Kidney capillary endothelial cell (primary cell): ENCODE measurements at regions not wholly inside any gene's neighbourhood (a gene's known extent, or its start where the extent isn't known, plus 50 kb on each side); places are given as distances from the start of the nearest gene placed in this dataset.
"Not testable (repeated sequence)": the region's sequence is repeated elsewhere in the genome, so short reads cannot be mapped to it uniquely, and the experiment has no call there.

Experiments used
- DNase-seq: peaks from one replicate; pipeline ENCODE4 v3.0.0-alpha.2; 2018; ENCODE audit warnings: low spot score

DNA sequence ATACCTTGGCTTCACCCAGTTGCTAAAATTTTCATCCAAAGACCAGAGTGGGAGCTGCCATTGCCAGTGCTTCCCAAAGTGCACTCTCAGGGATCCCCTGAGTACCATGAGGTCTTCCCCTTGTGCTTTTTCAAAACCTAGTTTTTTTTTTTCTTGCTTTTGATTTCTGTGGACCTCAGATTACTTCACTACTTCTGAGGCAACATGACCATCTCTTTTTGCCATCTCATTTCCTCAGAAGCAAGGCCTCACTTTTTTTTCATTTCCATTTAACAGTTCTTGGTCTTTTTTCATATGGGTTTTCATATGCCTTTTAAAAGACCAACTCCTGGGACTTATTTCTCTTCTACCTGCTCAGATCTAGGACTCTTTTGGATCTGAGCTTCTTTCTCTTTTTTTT, 64.1 kb upstream of the MMS22L start:
- DNase-seq, result no peak

DNA sequence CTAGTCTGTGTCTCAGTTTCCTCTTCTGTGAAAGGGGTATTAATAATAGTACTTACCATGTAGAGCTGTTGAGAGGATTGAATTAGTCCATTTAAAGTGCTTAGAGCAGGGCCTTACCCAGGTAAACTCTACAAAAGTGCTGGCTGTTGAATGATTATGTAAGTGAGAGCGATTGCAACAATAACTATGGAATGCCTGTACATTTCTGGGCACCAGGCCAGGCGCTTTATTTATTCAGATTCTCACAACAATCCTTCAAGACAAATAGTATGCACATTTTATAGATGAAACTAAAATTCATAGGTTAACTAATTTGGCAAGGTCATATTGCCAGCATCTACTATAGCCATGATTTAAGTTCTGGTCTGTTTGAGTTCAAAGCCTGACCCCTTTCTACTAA, 78.3 kb upstream of the MMS22L start:
- no peak for DNase-seq

DNA sequence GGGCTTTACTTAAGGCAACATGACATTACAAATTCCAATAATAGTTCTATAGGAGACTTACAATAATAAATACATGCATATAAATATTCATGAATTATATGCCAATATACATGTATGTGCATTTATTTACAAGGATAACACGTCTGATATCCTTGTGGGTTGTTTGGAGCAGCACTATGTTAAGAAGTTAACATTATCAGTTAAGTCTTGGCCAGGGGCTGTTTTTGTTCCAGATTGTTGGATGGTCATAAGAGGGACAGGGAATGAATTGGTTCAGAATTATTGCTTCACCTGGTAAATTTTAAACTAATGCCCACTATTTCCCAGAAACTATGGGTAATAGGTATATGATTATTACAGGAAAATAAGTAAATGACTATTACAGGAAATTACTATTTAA, 81.3 kb upstream of the MMS22L start:
- no peak for DNase-seq

DNA sequence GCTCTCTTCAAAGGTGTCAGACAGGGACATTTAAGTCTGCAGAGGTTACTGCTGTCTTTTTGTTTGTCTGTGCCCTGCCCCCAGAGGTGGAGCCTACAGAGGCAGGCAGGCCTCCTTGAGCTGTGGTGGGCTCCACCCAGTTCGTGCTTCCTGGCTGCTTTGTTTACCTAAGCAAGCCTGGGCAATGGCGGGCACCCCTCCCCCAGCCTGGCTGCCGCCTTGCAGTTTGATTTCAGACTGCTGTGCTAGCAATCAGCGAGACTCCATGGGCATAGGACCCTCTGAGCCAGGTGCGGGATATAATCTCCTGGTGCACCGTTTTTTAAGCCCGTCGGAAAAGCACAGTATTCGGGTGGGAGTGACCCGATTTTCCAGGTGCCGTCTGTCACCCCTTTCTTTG, 99.1 kb upstream of the MMS22L start:
- DNase-seq, result not testable (repeated sequence)

DNA sequence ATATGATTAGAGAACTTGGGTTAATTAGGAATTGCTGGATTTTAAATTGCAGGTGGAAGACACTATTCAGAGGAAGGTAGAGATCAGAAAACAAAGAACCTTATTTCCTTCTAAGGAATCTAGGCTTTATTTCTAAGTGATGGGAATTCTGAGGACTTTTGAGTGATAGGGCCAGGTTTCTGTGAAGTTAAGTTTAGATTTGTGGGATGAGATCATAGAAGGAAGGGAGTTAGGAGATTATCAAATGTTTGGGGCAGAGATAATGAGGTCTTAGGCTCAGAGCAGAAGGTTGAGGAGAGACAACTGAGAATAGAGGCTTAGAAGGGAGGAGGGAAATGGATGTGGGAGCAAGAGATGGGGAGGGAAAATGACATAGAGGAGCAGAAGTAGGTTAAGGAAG, 109.7 kb upstream of the MMS22L start:
- no peak for DNase-seq

DNA sequence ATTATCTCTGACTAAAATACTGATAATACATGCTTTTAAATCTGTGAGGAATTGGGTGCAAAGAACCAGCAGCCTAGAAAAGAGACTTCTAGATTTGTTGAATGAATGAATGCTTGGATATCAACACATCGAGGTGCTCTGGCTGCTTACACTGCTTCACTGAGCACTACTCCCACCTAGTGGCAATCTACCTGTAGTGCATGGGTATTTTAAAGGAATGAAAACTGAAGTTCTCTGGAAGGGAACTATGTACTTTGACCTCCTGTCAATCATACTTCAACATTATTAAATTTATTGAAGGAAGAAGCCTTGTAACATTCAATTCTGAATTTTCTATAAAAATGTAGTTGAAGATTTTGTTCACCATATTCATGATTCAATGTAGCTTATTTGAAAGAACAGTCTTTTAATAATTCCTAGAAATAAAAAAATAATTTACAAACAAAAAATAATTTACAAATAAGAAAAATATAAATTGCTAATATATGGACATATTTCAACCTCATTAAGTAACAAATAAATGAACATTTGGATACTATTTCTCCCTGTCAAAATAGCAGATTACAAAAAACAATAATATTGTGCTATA, 111.2 kb upstream of the MMS22L start:
- peak; percentile 65 for DNase-seq

DNA sequence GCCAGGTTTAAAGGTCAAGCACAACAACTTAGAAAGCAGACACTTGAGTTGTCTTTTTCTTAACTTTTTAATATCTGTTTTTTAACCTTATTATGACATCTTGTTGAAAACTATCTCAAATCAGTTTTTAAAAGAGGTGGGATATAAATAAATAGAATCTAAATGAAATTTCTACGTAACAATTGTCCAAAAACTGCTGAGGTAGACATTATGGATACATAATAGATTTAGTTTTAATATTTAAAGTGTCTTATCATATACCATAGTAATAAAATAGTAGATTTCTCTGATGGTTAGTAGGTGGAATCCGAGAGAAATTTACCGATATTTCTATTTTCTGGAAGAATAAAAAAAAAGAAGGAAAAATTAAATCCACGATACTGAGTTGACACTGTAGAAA, 113.9 kb upstream of the MMS22L start:
- DNase-seq, result no peak

DNA sequence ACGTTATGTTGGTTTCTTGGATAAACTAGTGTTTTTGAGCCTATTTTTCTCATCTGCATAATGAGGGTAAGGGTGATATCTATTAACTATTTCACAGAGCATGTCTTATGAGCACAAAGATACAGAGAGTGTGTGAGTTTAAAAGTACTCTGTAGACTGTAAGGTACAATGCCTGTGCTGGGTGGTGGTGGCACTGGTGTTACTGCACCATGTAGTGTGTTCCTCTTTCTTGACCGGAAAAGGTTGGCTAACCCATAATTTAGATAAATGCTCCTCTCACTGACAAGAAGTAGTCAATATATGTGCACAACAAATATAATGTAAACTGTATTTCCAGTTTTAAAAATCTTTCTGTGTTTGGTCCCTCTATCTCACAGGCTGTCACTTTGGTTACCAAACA, 116.2 kb upstream of the MMS22L start:
- DNase-seq, result no peak

DNA sequence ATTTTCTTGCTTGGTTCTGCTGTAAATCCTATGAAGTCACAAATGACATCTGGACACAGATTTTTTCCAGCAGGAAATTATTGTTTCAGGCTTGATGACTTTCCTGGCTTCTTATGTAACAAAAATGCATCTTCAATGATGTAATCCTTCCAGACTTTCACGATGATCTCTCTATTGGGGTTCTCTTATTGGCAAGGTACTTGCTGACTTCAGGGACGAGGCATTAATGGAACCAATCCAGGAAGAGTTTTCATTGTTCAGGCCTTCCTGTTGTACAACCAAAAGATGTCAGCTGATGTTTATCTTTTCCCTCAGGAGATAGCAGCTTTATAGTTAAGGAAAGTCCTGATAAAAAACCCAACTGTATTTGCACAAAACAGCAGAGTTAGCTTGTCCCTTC, 118.5 kb upstream of the MMS22L start:
- DNase-seq, result peak; percentile 3

DNA sequence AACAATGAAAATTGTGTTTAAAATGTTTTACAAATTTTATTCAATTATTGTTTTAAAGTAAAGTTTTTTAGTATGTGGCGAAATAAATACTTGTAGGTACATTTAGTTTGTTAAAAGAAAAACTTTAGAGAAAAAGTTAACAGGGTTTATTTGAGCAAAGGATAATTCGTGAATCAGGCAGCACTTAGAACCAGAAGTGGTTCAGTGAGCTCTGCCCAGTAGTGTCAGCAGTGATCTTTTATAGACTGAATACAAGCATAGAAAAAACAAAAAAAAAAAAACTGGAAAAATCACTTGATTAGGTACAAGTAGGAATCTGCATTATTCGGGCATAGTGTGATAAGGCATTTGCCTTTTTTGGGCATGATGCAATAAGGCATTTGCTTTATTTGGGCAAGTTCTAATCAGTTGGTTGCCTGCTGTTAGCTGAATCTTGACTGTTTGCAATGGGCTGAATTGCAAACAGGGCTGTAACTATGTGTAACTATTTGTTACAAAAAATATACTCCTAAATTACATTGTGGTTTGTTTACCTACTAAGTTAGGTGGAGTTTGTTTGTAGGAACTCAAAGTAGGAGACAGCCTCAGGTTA, 122.9 kb upstream of the MMS22L start:
- no peak for DNase-seq

DNA sequence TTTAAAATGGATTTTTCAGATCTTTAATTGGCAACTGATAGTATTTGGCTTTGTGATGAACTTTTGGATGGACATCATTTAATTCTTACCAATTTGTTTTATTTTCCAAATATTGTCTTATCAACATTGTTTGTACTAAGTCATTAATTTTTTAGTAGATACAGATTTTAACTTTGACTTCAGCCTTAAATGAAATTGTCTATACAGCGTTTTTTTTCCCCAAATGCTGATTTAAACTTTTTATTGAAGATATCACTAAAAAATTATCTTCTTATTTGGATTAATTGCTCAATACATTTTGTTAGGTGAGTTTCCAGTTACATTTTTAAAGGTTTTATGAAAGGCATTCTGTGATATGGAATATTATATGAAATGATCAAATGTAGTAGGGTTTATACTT, 123.6 kb upstream of the MMS22L start:
- DNase-seq, result no peak

DNA sequence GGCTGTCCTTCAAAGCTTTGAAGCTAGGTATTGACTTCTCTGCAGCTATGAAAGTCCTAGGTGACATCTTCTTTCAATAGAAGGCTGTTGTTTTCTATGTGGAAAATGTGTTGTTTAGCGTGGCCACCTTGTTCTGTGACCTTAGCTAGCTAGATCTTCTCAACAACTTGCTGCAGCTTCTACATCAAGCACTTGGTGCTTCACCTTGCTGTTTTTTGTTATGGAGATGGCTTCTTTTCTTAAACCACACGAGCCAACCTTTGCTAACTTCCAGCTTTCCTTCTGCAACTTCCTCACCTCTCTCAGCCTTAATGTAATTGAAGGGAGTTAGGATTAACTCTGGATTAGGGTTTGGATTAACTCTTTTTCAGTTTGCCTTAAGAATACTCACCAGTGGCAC, 128.6 kb upstream of the MMS22L start:
- no peak for DNase-seq

DNA sequence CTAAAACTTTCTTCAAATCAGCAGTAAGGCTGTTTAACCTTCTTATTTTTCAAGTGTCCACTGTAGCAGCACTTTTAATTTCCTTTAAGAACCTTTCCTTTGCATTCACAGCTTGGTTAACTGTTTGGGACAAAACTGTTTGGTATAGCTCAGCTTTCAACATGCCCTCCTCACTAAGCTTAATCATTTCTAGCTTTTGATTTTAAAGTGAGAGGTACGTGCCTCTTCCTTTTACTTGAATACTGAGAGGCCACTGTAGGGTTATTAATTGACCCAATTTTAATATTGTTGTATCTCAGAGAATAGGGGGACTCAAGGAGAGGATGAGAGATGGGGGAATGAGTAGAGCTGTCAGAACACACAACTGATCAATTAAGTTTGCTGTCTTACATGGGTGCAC, 129.5 kb upstream of the MMS22L start:
- no peak for DNase-seq

DNA sequence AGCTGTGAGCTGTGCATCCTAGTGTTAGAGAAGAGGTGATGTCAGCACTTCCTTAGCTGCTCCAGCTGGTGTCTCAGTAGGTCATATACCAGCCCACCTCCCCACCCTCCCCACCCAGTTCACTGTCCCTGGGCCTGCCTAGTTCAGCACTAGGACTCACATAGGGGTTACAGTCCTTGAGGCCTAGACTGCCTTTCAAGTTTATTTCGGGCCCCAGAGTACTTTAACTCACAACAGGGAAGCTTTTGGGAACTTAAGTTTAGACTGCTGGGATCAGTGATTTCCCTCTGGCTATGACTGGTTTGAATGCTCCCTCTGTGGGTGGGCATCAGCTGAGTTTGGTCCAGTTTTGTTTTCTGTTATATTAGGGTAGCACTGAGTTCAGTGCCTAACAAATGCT, 139.2 kb upstream of the MMS22L start:
- DNase-seq, result no peak

DNA sequence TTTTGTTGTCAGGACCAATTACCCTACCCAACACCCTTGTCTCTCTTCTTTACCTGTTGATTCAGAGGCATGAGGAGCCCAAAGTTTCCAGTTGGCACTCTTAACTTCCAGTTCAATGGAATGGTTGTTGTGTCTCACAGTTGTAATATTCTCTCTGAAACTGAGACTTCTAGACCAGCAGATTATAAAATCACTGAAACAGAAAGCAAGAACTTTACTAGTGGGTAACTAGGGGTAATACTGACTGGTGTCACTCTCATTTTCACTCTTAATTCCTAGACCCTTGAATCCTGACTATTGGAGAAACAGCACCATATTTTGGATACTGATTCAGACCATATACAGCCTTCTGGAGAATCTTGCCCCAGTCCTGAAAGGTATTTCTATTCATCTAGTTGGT, 140.2 kb upstream of the MMS22L start:
- DNase-seq, result no peak

DNA sequence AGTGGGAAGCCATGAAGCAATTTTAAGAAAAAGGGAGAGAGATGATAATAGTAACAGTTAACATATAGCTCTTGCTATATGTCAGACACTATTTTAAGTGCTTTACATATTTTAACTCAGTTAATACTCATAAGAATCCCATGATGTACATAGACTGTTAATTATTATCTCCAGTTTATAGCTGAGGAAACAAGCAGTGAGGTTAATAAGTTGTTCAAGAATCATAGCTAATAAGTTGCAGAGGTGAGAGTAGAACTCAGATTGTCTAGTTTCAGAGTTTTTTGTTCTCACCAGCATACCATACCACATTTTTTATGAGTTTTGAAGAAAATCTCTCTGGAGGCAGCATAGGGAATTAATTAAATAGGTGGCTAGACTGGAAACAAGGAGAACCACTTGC, 144.6 kb upstream of the MMS22L start:
- no peak for DNase-seq

DNA sequence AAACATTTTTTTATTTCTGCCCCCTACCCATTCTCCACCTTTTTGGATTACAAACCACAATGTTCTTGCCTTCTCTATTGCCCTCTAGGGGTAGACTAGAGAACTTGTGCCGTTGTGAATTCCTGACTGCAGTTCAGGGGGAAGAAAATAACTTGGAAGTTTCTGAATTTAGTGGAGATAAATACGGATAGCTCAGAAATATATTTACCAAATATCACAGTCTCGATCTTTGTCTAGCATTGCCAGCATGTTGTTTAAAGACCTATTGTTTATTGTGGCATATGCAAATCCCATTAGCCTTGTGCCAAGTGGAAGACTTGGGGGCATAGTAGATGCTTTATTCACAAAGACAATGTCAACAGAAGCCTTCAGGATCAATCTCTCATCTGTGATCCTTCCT, 154.1 kb upstream of the MMS22L start:
- peak; percentile 16 for DNase-seq

DNA sequence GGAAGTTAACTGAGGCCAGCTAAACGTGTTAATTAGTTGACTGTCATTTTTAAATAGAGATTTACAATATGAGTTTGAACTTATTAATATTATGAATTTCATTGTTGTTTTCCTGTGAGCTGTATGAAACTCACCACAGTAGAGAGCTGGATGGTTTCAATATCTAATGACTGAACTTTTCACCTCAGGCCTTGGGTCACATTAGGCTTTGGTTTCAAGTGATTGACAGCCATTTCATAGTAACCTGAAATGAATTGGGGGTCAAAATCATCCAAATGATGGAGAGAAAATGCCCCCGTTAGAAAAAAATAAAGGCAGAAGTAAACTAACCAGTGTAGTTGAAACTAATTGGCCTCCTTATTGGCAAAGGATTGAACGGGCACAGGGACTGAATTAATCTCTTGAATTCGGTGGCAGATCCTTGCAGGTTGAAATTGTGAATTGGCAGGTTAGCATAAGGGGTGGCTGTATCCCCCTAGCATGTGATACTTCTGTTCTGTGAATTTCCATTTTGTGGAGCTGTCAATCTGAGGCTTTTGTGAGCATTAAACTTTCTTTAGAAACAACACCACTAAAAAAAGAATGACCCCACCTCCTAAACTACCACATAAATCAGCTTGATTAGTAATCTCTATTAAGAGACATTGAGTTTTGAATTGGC, 155.1 kb upstream of the MMS22L start:
- DNase-seq, result no peak

DNA sequence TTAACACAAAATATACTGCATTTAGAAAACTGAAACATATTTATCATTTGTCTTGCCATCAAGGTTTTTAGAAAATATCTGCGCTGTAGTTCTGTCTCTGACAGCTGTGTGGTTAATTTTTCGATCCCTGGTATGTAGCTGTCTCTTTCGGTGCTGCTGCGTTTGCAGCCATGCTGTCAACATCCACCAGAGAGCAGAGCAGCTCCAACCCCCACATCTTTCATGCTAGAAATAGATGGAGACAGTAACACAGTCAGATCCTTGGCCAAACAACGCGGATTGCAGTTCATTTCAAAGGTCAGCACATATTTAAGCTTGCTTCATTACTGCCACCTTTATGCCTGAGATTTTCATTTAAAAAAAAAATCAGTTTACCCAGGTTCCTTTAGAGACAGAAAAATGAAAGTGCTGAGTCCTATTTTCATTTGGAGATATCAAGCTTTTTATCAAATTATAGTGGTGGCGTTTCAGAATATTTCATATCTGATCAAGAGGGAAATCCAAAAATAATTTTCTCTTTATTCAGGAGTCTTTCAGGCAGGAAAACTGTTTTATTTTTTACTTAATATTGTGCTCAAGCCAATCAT, 157.7 kb upstream of the MMS22L start:
- DNase-seq, result peak; percentile 9

DNA sequence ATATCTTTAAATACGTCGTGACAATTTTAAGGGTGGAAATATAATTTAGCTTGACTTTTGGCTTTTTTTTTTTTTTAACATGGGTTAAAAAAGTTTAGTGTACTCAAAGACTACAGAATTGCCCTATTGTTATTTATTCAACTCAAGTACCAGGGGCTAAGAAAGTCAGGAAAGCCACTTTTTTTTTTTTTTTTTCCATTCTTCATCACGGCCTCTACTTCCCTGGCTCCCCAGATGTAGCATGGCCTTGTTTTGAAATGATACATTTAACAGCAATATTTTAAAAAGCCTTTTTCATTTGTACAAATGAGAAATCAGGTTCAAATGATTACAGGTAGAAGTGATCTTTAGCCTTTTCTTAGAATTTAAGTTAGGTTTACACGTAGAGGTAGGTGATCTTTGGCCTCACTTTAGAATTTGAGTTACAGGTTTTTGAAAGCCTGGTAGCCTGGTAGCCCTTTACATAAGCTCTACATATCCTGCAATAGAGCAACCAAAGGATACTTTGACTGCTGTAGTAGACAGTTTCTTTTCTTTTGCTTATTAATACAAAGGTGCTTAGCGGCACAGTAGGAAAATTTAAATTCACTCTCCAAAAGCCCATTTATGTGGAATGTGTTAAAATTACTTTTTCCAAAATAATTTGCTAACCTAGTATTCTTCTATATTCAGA, 160.5 kb upstream of the MMS22L start:
- DNase-seq, result no peak

DNA sequence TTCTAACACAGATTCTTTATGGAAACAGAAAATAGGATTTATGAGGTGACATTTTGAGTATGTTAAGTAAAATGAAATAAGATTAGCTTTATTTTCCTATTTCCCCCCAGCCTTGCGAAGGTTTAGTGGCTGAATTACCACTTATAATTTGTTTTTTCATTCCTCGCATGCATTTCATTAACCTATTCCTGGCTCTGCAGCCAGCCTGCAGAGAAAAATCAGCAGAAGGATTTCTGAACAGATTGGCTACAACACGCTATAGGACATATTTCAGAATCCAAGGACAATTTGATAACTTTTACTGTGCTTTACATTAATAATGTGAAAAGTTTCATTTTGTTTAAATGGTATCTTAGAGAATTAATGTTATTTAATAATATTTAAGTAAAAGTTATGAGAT, 162.4 kb upstream of the MMS22L start:
- no peak for DNase-seq

DNA sequence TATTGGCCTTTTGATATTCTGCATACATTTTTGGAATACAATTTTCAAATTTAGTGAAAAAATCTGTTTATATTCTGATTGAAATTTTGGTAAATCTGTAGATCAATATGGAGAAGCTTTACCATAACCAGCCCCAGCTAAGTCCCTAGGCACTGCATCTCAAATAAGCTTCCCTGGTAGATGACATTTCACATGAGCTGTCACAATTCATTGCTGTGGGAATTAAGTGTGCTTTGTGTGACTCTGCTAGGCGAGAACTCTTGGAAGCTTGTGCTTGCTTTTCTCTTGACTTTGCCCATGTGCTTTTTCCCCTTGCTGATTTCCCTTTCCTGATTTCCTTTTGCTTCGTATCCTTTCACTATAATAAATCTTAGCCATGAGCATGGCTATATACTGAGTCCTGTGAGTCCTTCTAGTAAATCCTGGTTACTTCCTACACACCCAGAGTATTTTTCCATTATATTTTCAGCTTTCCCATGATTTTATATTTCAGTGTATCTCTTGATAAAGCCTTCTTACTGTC, 166.5 kb upstream of the MMS22L start:
- no peak for DNase-seq

DNA sequence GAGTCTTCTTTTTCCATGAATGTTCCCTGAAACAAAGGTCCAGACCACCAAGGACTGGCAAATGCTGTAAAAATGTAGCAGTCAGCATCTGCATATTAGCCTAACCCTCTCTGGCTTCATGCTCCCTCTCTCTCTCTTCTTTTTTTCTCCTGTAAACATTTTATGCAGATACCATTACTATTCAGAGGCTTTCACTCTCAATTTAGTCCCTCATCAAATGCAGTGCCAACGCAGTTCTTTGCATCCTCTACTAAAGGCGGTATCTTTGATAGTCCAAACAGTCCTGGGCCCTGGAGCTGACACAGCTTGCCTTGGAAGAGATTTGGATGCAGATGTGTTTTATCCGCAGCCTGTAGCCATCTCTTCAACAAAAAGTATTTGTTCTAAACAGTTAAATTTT, 167.1 kb upstream of the MMS22L start:
- no peak for DNase-seq
